SU-DHL-6 (cell line): ENCODE measurements at regions not wholly inside any gene's neighbourhood (a gene's known extent, or its start where the extent isn't known, plus 50 kb on each side); places are given as distances from the start of the nearest gene placed in this dataset.

Experiments
- H2AFZ ChIP-seq: fragments of 200-600 bp; sonication (generic); 2 replicates; pipeline ENCODE4 v1.6.1; 2014; ENCODE audit warnings: low read depth, mild to moderate bottlenecking, moderate library complexity, mixed read lengths, antibody characterized with exemption, low read length; ENCODE audit not compliant: severe bottlenecking
- H3F3A ChIP-seq: fragments of 200-600 bp; shearing (Covaris generic); 2 replicates; pipeline ENCODE4 v1.6.0; 2016; ENCODE audit warnings: antibody characterized with exemption, mild to moderate bottlenecking; ENCODE audit not compliant: insufficient read depth
- H3K27ac ChIP-seq: fragments of 200-600 bp; sonication (generic); 2 replicates; pipeline ENCODE4 v1.5.1; 2016; ENCODE audit warnings: low read depth, mild to moderate bottlenecking, low read length, moderate library complexity, mixed read lengths
- H3K27me3 ChIP-seq: fragments of 200-600 bp; sonication (generic), shearing (Covaris generic); 2 replicates; pipeline ENCODE4 v1.6.0; 2014; ENCODE audit warnings: mild to moderate bottlenecking, low read length
- H3K36me3 ChIP-seq: fragments of 200-600 bp; sonication (generic); 2 replicates; pipeline ENCODE4 v1.6.1; 2014; ENCODE audit warnings: mild to moderate bottlenecking, low read length, mixed read lengths
- H3K4me2 ChIP-seq: fragments of 300-600, 200-600 bp; shearing (Covaris generic), sonication (generic); 2 replicates; pipeline ENCODE4 v1.6.0; 2014; ENCODE audit warnings: low read length, low read depth, mild to moderate bottlenecking; ENCODE audit not compliant: poor library complexity, severe bottlenecking
- H3K4me3 ChIP-seq: fragments of 200-600 bp; sonication (generic); 2 replicates; pipeline ENCODE4 v1.5.1; 2014; ENCODE audit warnings: antibody characterized with exemption, low read length, mild to moderate bottlenecking, mixed read lengths; ENCODE audit not compliant: insufficient read depth, poor library complexity, severe bottlenecking
- H3K79me2 ChIP-seq: fragments of 200-600 bp; sonication (generic); 2 replicates; pipeline ENCODE4 v1.6.1; 2014; ENCODE audit warnings: mild to moderate bottlenecking, low read length, moderate library complexity; ENCODE audit not compliant: insufficient read depth
- H3K9ac ChIP-seq: fragments of 200-600 bp; sonication (generic); 2 replicates; pipeline ENCODE4 v1.7.0; 2014; ENCODE audit warnings: mild to moderate bottlenecking, low read length
- H3K9me2 ChIP-seq: fragments of 200-600 bp; sonication (generic); replicated peaks from 2 replicates; pipeline ENCODE4 v1.6.1; 2014; ENCODE audit warnings: low read length; ENCODE audit not compliant: insufficient read depth
- H3K9me3 ChIP-seq: fragments of 200-600 bp; sonication (generic); 2 replicates; pipeline ENCODE4 v1.6.1; 2014; ENCODE audit warnings: low read length, mixed read lengths; ENCODE audit not compliant: insufficient read depth
- H4K20me1 ChIP-seq: fragments of 200-600 bp; sonication (generic); 2 replicates; pipeline ENCODE4 v1.6.1; 2014; ENCODE audit warnings: low read depth, mild to moderate bottlenecking, antibody characterized with exemption, low read length, moderate library complexity, mixed read lengths
- EZH2phosphoT487 ChIP-seq: fragments of 200-600 bp; sonication (generic), shearing (Covaris generic); conservative IDR thresholded peaks from 2 replicates; pipeline ENCODE4 v1.6.1; 2018; ENCODE audit warnings: mild to moderate bottlenecking, antibody characterized with exemption, low read length, moderate library complexity, mixed read lengths
- TF ChIP-seq, protein P1 (sequence below): fragments of 200-600 bp; sonication (generic); IDR thresholded peaks from one replicate; pipeline ENCODE4 v1.5.1; 2017; ENCODE audit warnings: antibody characterized with exemption, mild to moderate bottlenecking, low read length, moderate library complexity; ENCODE audit not compliant: insufficient read depth, poor library complexity, severe bottlenecking

DNA sequence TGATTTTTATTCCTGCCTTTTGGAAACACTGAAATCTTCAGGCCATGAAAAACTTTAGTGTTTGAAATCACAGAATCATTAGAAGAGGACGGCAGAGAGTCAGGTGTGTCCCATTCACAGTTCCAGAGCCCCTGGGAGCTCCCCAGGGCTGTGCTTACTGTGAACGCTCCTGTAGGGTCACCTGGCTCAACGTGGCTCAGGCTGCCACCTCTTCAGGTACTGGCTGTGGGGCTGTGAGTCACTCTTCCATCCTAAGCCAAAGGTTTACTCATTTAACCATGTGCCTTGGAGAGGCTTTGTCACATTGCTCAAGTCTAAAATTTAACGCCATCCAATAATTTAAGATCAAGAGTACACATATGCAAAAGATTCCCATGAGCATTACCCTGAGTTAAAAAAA is 50.2 kb upstream of the FSTL4 start:
- H3K9ac ChIP-seq = no peak overlapping the region
- H3K4me3 ChIP-seq = no peak overlapping the region
- no peak overlapping the region for H3K4me2 ChIP-seq

More for the DNA sequence above, 50.2 kb upstream of the FSTL4 start:
- H3K9me2 ChIP-seq = no peaks in the 10 kb centered on the region
- H3F3A ChIP-seq = no peaks in the 10 kb centered on the region
- no peaks in the 10 kb centered on the region for H3K36me3 ChIP-seq
- no peak for TF ChIP-seq EZH2phosphoT487
- TF ChIP-seq, protein P1, sequence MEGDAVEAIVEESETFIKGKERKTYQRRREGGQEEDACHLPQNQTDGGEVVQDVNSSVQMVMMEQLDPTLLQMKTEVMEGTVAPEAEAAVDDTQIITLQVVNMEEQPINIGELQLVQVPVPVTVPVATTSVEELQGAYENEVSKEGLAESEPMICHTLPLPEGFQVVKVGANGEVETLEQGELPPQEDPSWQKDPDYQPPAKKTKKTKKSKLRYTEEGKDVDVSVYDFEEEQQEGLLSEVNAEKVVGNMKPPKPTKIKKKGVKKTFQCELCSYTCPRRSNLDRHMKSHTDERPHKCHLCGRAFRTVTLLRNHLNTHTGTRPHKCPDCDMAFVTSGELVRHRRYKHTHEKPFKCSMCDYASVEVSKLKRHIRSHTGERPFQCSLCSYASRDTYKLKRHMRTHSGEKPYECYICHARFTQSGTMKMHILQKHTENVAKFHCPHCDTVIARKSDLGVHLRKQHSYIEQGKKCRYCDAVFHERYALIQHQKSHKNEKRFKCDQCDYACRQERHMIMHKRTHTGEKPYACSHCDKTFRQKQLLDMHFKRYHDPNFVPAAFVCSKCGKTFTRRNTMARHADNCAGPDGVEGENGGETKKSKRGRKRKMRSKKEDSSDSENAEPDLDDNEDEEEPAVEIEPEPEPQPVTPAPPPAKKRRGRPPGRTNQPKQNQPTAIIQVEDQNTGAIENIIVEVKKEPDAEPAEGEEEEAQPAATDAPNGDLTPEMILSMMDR = no peak
- H3K27me3 ChIP-seq = no peaks in the 10 kb centered on the region
- H3K9me3 ChIP-seq = no peaks in the 10 kb centered on the region
- H3K27ac ChIP-seq = no peak overlapping the region
- no peaks in the 10 kb centered on the region for H4K20me1 ChIP-seq
- H3K79me2 ChIP-seq = no peaks in the 10 kb centered on the region
- no peak overlapping the region for H2AFZ ChIP-seq
